ENCODE measurements at regions not wholly inside any gene's neighbourhood (a gene's known extent, or its start where the extent isn't known, plus 50 kb on each side); places are given as distances from the start of the nearest gene placed in this dataset.

DNA sequence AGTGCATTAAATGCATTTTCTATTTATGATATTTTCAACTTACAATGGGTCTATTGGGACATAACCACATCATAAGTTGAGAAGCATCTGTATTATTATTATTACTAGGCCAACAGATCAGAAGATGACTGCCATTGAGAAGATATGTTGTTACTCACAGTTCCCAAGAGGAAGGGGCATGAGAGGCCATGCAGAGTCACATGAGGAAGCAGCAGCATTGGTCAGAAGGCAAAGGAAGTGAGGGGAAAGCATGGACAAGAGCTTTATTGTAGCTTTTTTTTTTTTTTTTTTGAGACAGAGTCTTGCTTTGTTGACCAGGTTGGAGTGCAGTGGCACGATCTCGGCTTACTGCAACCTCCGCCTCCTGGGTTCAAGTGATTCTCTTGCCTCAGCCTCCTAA is 66.2 kb upstream of the LCLAT1 start:
- peaks cover 8% of the 10 kb centered on the region for H3K4me1 ChIP-seq
- no peak for ATAC-seq
- no peak overlapping the region for H3K27ac ChIP-seq
- H3K4me3 ChIP-seq = no peak overlapping the region
- H3K27me3 ChIP-seq = no peaks in the 10 kb centered on the region
- TF ChIP-seq, protein P1, sequence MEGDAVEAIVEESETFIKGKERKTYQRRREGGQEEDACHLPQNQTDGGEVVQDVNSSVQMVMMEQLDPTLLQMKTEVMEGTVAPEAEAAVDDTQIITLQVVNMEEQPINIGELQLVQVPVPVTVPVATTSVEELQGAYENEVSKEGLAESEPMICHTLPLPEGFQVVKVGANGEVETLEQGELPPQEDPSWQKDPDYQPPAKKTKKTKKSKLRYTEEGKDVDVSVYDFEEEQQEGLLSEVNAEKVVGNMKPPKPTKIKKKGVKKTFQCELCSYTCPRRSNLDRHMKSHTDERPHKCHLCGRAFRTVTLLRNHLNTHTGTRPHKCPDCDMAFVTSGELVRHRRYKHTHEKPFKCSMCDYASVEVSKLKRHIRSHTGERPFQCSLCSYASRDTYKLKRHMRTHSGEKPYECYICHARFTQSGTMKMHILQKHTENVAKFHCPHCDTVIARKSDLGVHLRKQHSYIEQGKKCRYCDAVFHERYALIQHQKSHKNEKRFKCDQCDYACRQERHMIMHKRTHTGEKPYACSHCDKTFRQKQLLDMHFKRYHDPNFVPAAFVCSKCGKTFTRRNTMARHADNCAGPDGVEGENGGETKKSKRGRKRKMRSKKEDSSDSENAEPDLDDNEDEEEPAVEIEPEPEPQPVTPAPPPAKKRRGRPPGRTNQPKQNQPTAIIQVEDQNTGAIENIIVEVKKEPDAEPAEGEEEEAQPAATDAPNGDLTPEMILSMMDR (IDR thresholded peaks at IDR 0.05) = no peak
- no peak for TF ChIP-seq POLR2A (IDR thresholded peaks at IDR 0.05)
- H3K36me3 ChIP-seq (replicated peaks in 1 of 2; ENCODE audit: insufficient read depth in 1 of 2, low read depth in 2 of 2) = no peaks in the 10 kb centered on the region
- WGBS, 2 donors = 91 to 100% methylated on average over 3 of the region's 3 CpGs
- no peaks in the 10 kb centered on the region for H3K9me3 ChIP-seq
- intact Hi-C loops (cut with DNase I) = no loop called here
- no peak for DNase-seq

DNA sequence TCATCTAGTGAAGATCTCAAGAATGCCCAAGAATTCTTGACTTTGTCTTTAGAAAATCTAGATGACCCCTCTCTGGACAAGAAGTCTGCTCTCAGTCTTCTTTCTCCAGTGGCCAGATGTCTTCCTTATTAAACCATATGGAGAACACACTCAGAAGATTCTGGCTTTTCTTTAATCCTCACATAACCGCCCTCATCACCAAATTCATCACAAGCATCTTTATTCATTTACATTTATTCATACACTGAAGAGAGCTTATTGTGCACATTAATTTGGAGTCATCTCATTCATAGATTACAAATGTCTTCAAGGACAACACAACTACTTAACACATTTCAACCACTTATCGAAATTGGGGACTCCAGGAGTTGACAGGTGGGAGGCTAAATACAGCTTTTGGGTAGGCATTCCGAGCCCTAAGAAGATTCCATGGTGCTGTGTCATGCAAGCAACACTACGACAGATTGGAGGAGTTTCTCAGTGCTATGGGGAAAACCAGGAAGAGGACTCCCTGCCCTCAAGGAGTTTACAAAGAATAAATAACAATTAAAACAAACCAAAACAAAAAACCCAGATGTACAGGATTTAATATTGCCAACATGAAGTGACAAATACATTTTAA is 64.8 kb upstream of the LCLAT1 start:
- no peak for ATAC-seq

DNA sequence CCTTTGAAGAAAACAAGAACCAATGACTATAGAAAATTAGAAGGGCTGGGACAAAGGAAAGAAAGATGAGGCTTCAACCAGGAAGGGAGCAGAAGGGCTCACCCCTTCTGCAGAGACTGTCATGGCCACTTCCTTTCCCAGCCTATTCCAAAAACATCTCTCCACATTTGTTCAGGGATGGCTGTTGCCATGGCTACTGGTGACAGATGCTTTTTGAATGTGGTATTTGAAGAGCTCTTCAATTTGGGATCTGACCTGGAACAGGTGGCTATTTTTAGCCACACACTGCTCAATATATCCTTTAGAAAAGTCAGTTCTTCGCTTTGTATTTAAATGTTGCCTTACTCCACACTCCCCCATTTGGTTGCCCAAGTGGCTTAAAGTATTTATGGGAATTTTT is 64.1 kb upstream of the LCLAT1 start:
- Histone ChIP-seq H3K4me3 (no peak overlapping the region), H3K4me1 (peaks cover 8% of the 10 kb centered on the region), H3K9me3 (no peaks in the 10 kb centered on the region), H3K27me3 (no peaks in the 10 kb centered on the region), H3K36me3 (replicated peaks in 1 of 2; ENCODE audit: insufficient read depth in 1 of 2, low read depth in 2 of 2) (no peaks in the 10 kb centered on the region), H3K27ac (no peak overlapping the region)
- DNase-seq (no peak), ATAC-seq (no peak)
- TF ChIP-seq POLR2A (IDR thresholded peaks at IDR 0.05) = no peak
- TF ChIP-seq, protein P1 (IDR thresholded peaks at IDR 0.05) = no peak
- 93 to 95% methylated on average over 1 of the region's 1 CpG for WGBS, 2 donors
- intact Hi-C loops (cut with DNase I) = no loop called here

More for the DNA sequence above, 64.8 kb upstream of the LCLAT1 start:
- 86% methylated on average over 4 of the region's 4 CpGs for WGBS, 2 donors
- Histone ChIP-seq H3K9me3 (no peaks in the 10 kb centered on the region), H3K36me3 (replicated peaks in 1 of 2; ENCODE audit: insufficient read depth in 1 of 2, low read depth in 2 of 2) (no peaks in the 10 kb centered on the region), H3K4me3 (no peak overlapping the region), H3K27ac (no peak overlapping the region), H3K4me1 (peaks cover 8% of the 10 kb centered on the region), H3K27me3 (no peaks in the 10 kb centered on the region)
- intact Hi-C loops (cut with DNase I) = no loop called here
- DNase-seq = no peak
- TF ChIP-seq, protein P1 (IDR thresholded peaks at IDR 0.05) = no peak
- TF ChIP-seq POLR2A (IDR thresholded peaks at IDR 0.05) = no peak

DNA sequence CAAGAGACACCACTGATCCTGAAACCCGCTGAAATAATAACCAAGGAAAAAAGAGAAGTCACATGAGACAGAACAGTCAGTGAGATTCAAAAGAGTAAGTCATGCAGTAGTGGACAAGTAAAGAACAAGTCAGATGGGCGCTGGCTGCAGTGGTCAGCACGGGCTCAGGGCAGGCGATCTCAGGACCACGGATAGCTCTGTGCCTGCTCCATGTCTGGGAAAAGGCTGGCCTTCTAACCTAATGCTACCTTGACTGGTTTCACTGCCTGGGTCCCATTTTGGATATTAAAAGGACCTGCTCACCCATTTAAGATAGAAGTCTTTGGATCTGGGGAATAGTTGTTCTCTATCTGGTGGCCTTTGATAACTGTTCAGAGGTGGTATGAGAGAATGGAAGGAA is 61.7 kb upstream of the LCLAT1 start:
- no peaks in the 10 kb centered on the region for H3K9me3 ChIP-seq
- no peak overlapping the region for H3K4me3 ChIP-seq
- WGBS, 2 donors = 49 to 50% methylated on average over 5 of the region's 5 CpGs
- H3K4me1 ChIP-seq = no peaks in the 10 kb centered on the region
- H3K36me3 ChIP-seq (replicated peaks in 1 of 2; ENCODE audit: insufficient read depth in 1 of 2, low read depth in 2 of 2) = no peaks in the 10 kb centered on the region
- no peak overlapping the region for H3K27ac ChIP-seq
- no peaks in the 10 kb centered on the region for H3K27me3 ChIP-seq
- TF ChIP-seq POLR2A (IDR thresholded peaks at IDR 0.05) = no peak
- TF ChIP-seq, protein P1 (IDR thresholded peaks at IDR 0.05) = no peak
- intact Hi-C loops (cut with DNase I) = no loop called here
- DNase-seq (no peak), ATAC-seq (no peak)

DNA sequence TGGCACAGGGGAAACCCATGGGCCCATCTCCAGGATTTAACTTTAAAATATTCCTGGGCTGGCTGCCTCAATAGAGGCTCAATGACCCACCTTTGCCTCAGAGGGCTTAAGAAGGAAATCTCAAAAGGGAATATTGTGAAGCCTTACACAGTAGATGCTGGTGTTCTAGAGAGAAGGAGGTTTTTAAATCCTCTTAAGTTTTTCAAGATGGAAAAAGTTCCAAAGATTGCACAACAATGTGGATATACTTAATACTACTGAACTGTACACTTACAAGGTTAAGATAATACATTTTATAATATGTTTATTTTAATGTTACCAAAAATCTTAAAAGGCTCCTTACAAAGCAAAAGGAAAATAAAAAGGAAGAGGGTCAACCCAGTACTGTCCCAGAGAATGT is 54.9 kb upstream of the LCLAT1 start:
- Histone ChIP-seq H3K27me3 (no peaks in the 10 kb centered on the region), H3K9me3 (no peaks in the 10 kb centered on the region), H3K27ac (no peak overlapping the region), H3K36me3 (replicated peaks in 1 of 2; ENCODE audit: insufficient read depth in 1 of 2, low read depth in 2 of 2) (no peaks in the 10 kb centered on the region), H3K4me1 (peaks cover 8% of the 10 kb centered on the region), H3K4me3 (no peak overlapping the region)
- no peak for ATAC-seq
- no peak for DNase-seq
- TF ChIP-seq POLR2A (IDR thresholded peaks at IDR 0.05) = no peak
- TF ChIP-seq, protein P1 (IDR thresholded peaks at IDR 0.05) = no peak
- intact Hi-C loops (cut with DNase I) = no loop called here
